ENCODE measurements at regions not wholly inside any gene's neighbourhood (a gene's known extent, or its start where the extent isn't known, plus 50 kb on each side); places are given as distances from the start of the nearest gene placed in this dataset.
"Not testable (repeated sequence)": the region's sequence is repeated elsewhere in the genome, so short reads cannot be mapped to it uniquely, and the experiment has no call there.

DNA sequence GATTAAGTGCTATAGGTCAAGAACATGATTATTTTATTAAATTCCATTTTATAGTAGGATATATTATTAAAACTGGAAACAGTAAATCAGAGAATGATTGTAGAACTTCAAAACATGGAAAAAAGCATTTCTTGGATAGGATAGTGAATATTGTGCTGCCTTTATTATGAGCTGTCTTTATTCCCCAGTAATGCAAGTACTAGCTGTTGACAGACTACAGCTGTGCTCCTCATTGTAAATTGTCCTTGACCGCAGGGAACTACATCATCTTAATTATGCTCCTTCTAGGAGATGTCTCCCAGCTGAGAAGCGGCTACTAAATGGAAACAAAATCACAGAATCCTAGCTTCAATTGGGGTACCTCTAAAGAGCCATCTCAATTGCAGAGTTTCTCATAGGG, 1457.2 kb upstream of the PCDH7 start:
- no peak for DNase-seq (ENCODE audit: low read depth, low spot score)

- DNase-seq (ENCODE audit: low read depth, low spot score), result no peak
These were observed 1444.0 kb upstream of the PCDH7 start for GRCh38 chr4:29276150-29276549.

GRCh38 chr4:29277381-29277780, 1442.8 kb upstream of the PCDH7 start:
- no peak for DNase-seq (ENCODE audit: low read depth, low spot score)

DNA sequence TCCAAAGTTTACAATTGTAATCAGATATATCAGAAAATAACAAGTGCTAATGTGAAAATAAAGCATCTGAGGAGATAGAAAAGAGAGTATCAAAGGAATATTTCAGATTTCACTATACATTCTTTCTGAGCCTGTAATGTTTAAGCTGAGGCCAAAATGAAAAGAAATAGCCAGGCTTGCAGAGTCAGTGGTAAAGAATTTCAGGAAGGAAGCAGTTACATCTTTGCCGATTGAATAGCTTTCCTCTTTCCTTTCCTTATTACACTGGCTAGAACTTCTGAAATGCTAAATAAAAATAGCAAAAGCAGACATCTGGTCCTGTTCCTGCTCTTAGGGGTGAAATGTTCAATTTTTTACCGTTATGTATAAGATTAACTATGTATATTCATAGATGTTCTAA, 1441.6 kb upstream of the PCDH7 start:
- no peak for DNase-seq (ENCODE audit: low read depth, low spot score)

GRCh38 chr4:29289118-29289517, 1431.1 kb upstream of the PCDH7 start:
- DNase-seq (ENCODE audit: low read depth, low spot score), result no peak

DNA sequence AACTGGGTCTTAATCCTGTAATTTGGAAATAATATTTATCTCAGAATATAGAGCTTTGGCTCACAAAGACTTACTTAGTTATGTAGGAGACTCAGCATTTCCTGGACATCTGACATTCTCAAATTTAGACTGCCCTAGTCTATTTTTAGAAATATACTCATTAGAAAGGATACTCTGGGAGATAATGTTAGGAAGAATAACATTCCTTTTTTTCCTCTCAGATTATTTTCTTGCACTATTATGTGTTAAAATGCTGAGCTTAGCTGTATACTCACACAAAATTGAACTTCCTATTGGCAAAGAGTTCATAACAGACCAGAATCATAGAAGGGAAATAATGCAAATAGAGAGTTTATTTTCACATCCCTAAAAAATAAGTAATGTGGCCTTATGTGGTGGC, 1424.9 kb upstream of the PCDH7 start:
- DNase-seq (ENCODE audit: low read depth, low spot score), result no peak

DNA sequence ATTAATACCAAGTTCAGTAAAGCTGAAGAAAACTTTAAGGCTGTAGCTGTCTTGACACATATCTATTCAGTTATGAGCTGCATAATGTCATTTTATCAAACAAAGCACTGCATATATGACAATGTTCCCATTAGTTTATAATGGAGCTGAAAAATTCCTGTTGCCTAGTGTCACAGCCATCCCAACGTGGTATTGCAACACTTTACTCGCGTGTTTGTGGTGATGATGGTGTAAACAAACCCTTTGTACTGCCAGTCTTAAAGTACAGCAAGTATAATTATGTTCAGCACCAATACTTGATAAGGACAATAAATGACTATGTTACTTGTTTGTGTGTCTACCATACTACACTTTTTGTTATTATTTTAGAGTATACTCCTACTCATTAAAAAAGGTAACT, 1415.6 kb upstream of the PCDH7 start:
- DNase-seq (ENCODE audit: low read depth, low spot score), result no peak

DNA sequence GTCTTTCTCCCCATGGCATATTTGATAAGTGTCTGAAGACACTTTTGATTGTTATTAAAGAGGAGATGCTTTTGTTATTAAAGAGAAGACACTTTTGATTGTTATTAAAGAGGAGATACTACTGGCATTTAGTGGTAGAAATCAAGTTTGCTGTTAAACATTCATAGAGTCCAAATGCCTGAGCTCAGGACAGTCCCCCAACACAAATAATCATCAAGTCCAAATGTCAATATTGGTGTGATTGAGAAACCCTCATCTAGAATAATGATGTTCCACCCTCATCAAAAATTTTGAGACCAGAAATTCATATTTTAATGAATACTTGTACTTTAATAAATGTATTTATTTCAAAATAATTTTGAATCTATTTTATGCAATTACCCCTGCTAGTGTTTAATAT, 1412.9 kb upstream of the PCDH7 start:
- no peak for DNase-seq (ENCODE audit: low read depth, low spot score)

- DNase-seq (ENCODE audit: low read depth, low spot score), result no peak
These were observed 1412.4 kb upstream of the PCDH7 start for GRCh38 chr4:29307755-29308154.

DNA sequence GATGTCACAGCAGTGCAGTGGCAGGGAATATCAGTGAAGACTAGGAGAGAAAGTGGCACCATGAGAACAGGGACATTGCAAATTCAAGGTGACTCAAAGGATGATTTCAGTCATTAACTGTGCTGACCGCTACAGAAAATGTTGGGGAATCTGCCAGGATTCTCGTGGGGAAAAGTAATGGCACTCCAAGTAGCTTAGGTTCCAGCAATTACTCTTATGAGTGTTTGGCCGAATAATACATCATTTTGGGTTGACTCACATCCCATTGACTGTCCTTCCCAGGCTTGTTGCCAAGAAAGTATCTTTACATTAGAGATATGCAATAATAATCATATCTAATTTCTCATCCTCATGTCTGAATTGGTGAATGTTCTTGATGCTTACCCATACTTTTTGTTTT, 1411.1 kb upstream of the PCDH7 start:
- no peak for DNase-seq (ENCODE audit: low read depth, low spot score)

- no peak for DNase-seq (ENCODE audit: low read depth, low spot score)
These were observed 1409.9 kb upstream of the PCDH7 start for GRCh38 chr4:29310252-29310651.

- no peak for DNase-seq (ENCODE audit: low read depth, low spot score)
These were observed 1408.9 kb upstream of the PCDH7 start for GRCh38 chr4:29311247-29311646.

GRCh38 chr4:29319663-29320340, 1400.4 kb upstream of the PCDH7 start:
- no peak for DNase-seq (ENCODE audit: low read depth, low spot score)

- DNase-seq (ENCODE audit: low read depth, low spot score), result no peak
These were observed 1399.1 kb upstream of the PCDH7 start for GRCh38 chr4:29320947-29321620.

DNA sequence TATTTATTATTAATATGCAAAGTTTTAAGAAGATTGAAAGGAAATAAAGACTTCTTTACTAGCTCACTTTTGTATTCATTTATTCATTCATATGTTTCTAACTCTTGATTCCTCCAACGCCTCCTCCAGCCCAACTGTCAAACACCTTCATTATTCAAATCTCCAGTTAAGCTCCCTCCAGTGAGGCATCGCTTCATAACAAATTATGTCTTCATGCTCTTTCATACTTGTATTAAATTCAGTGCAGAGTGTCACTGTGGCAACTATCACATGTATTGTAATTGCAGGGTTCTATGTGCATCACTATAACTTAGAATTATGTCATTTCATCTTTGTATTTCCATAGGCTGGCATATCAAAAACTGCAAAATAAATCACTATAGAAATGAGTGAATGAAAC, 1394.2 kb upstream of the PCDH7 start:
- no peak for DNase-seq (ENCODE audit: low read depth, low spot score)

- no peak for DNase-seq (ENCODE audit: low read depth, low spot score)
These were observed 1393.4 kb upstream of the PCDH7 start for GRCh38 chr4:29326816-29327215.

GRCh38 chr4:29336861-29337260, 1383.3 kb upstream of the PCDH7 start:
- DNase-seq (ENCODE audit: low read depth, low spot score), result no peak

GRCh38 chr4:29372971-29373370, 1347.2 kb upstream of the PCDH7 start:
- DNase-seq (ENCODE audit: low read depth, low spot score), result no peak

DNA sequence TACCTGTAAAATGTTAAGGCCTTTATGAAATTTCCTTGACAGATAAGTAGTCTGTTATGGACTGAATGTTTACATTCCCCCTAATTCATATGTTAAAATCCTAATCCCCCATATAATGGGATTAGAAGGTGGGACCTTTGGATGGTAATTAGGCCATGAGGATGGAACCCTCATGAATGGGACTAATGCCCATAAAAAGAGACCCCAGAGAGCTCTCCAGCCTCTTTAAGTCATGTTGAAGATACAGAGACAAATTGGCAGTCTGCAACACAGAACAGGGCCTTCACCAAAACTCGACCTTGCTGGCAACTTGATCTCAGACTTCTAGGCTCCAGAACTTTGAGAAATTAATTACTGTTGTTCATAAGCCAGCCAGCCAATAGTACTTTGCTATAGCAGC, 1344.5 kb upstream of the PCDH7 start:
- DNase-seq (ENCODE audit: low read depth, low spot score), result no peak

DNA sequence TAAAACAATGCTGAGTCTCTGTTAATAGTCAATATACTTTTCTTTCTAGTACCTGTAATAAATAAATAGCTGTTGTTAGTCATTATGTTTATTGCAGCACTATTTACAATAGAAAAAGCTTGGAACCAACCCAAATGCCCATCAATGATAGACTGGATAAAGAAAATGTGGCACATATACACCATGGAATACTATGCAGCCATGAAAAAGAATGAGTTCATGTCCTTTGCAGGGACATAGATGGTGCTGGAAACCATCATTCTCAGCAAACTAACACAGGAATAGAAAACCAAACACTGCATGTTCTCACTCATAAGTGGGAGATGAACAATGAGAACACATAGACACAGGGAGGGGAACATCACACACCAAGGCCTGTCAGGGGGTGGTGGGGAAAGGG, 1341.9 kb upstream of the PCDH7 start:
- DNase-seq (ENCODE audit: low read depth, low spot score), result not testable (repeated sequence)

GRCh38 chr4:29390921-29391320, 1329.2 kb upstream of the PCDH7 start:
- DNase-seq (ENCODE audit: low read depth, low spot score), result no peak

DNA sequence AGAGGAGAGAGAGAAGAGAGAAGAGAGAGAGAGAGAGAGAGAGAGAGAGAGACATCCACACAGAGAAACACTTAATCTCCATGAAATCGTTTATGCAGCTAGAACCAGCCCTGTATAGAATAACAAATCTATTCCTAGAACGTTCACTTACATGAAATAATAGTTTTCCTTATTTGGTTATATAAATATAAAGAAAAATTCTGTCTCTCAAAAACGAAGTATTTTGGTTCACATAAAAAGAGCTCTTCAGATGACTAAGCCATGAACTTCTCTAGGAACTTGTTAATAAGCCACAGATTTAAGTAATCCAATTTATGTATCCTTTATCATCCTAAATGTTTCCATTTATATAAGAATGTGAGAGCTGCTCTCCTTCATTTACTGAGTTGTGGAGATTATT, 1315.1 kb upstream of the PCDH7 start:
- no peak for DNase-seq (ENCODE audit: low read depth, low spot score)

GRCh38 chr4:29415771-29416170, 1304.4 kb upstream of the PCDH7 start:
- no peak for DNase-seq (ENCODE audit: low read depth, low spot score)
